ENCODE measurements at regions not wholly inside any gene's neighbourhood (a gene's known extent, or its start where the extent isn't known, plus 50 kb on each side); places are given as distances from the start of the nearest gene placed in this dataset.
"Not testable (repeated sequence)": the region's sequence is repeated elsewhere in the genome, so short reads cannot be mapped to it uniquely, and the experiment has no call there.

DNA sequence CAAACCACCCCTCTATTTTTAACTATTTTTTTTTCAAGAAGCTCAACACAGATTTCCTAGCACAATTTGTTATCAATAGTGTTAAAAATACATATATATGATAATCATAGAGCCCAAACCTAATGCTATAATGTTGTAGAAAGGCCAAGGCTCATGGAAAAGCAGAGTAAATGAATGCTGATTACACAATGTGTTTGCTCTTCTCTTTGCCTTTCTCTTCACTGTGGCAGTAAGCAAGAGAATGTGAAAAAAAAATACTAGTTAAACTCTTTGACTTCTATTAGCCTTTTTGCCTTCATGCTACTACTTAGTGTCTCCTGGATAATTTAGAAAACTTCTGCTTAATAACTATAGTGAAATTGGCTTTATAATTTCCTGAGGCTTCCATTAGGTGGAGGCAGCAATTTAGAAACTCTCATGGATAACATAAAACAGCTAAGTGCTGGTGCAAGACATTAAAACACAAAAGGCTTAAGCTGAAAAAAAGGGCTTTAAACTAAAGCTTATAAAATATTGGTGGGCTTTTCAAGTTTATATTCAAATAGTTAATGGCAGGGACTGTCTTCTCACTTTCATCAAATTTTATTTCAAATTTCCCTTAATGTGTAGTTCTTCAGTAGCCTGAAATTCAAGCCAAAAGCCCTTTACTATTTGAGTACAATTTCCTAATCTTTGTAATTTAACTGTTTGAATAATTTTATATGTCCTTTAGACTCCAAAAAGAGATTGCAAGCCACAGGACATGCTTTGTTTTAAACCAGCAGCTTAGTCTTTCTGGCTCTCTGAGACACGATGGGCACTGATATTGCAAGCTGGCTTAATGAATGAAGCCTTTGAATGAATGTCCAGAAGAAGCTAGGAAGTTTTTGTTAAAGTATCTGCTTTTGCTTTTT, 2031.8 kb upstream of the CDH6 start:
- 20% methylated on average over 1 of the region's 1 CpG for WGBS (ENCODE audit: insufficient coverage)
- Histone ChIP-seq H3K4me1 (ENCODE audit: control insufficient read depth, insufficient read depth, low read length) (no peaks in the 10 kb centered on the region), H3K9me3 (ENCODE audit: control insufficient read depth, insufficient read depth, low read length) (no peaks in the 10 kb centered on the region), H3K27me3 (ENCODE audit: control insufficient read depth, insufficient read depth, low read length) (no peaks in the 10 kb centered on the region), H3K36me3 (ENCODE audit: control insufficient read depth, insufficient read depth, low read length) (no peaks in the 10 kb centered on the region), H3K4me3 (ENCODE audit: low read depth, low read length) (no peak overlapping the region), H3K27ac (ENCODE audit: low read depth, low read length) (no peak overlapping the region)
- peak in 3 of 6 donors; percentile 17 to 84 (median 22) for DNase-seq (ENCODE audit: low read depth in 4 of 6, low spot score in 6 of 6)

- WGBS (ENCODE audit: insufficient coverage), result no CpG with 5 or more reads among the region's 1 CpG
- no peaks in the 10 kb centered on the region for H3K4me1 ChIP-seq (ENCODE audit: control insufficient read depth, insufficient read depth, low read length)
- H3K27ac ChIP-seq (ENCODE audit: low read depth, low read length), result no peak overlapping the region
- no peaks in the 10 kb centered on the region for H3K9me3 ChIP-seq (ENCODE audit: control insufficient read depth, insufficient read depth, low read length)
- no peak overlapping the region for H3K4me3 ChIP-seq (ENCODE audit: low read depth, low read length)
- H3K36me3 ChIP-seq (ENCODE audit: control insufficient read depth, insufficient read depth, low read length), result no peaks in the 10 kb centered on the region
- no peak for DNase-seq (ENCODE audit: low read depth in 4 of 6, low spot score in 6 of 6)
- H3K27me3 ChIP-seq (ENCODE audit: control insufficient read depth, insufficient read depth, low read length), result no peaks in the 10 kb centered on the region
Observed at GRCh38 chr5:29157975-29158374, 2035.5 kb upstream of the CDH6 start.

- Histone ChIP-seq H3K9me3 (ENCODE audit: control insufficient read depth, insufficient read depth, low read length) (no peaks in the 10 kb centered on the region), H3K4me1 (ENCODE audit: control insufficient read depth, insufficient read depth, low read length) (no peaks in the 10 kb centered on the region), H3K27me3 (ENCODE audit: control insufficient read depth, insufficient read depth, low read length) (no peaks in the 10 kb centered on the region), H3K27ac (ENCODE audit: low read depth, low read length) (no peak overlapping the region), H3K36me3 (ENCODE audit: control insufficient read depth, insufficient read depth, low read length) (no peaks in the 10 kb centered on the region), H3K4me3 (ENCODE audit: low read depth, low read length) (no peak overlapping the region)
- DNase-seq (ENCODE audit: low read depth in 4 of 6, low spot score in 6 of 6), result no peak
- WGBS (ENCODE audit: insufficient coverage), result no CpG with 5 or more reads among the region's 2 CpGs
Observed at GRCh38 chr5:29150840-29151239, 2042.6 kb upstream of the CDH6 start.

GRCh38 chr5:29148581-29148980, 2044.9 kb upstream of the CDH6 start:
- 42% methylated on average over 1 of the region's 2 CpGs for WGBS (ENCODE audit: insufficient coverage)

GRCh38 chr5:29148073-29148472, 2045.4 kb upstream of the CDH6 start:
- no peaks in the 10 kb centered on the region for H3K4me1 ChIP-seq (ENCODE audit: control insufficient read depth, insufficient read depth, low read length)
- no peaks in the 10 kb centered on the region for H3K9me3 ChIP-seq (ENCODE audit: control insufficient read depth, insufficient read depth, low read length)
- WGBS (ENCODE audit: insufficient coverage), result 100% methylated on average over 1 of the region's 3 CpGs
- no peak overlapping the region for H3K27ac ChIP-seq (ENCODE audit: low read depth, low read length)
- no peaks in the 10 kb centered on the region for H3K27me3 ChIP-seq (ENCODE audit: control insufficient read depth, insufficient read depth, low read length)
- H3K4me3 ChIP-seq (ENCODE audit: low read depth, low read length), result no peak overlapping the region
- DNase-seq (ENCODE audit: low read depth in 4 of 6, low spot score in 6 of 6), result no peak
- no peaks in the 10 kb centered on the region for H3K36me3 ChIP-seq (ENCODE audit: control insufficient read depth, insufficient read depth, low read length)

More at GRCh38 chr5:29148581-29148980, 2044.9 kb upstream of the CDH6 start:
- Histone ChIP-seq H3K27me3 (ENCODE audit: control insufficient read depth, insufficient read depth, low read length) (no peaks in the 10 kb centered on the region), H3K4me1 (ENCODE audit: control insufficient read depth, insufficient read depth, low read length) (no peaks in the 10 kb centered on the region), H3K27ac (ENCODE audit: low read depth, low read length) (no peak overlapping the region), H3K4me3 (ENCODE audit: low read depth, low read length) (no peak overlapping the region), H3K9me3 (ENCODE audit: control insufficient read depth, insufficient read depth, low read length) (no peaks in the 10 kb centered on the region), H3K36me3 (ENCODE audit: control insufficient read depth, insufficient read depth, low read length) (no peaks in the 10 kb centered on the region)
- DNase-seq (ENCODE audit: low read depth in 4 of 6, low spot score in 6 of 6), result no peak

- no peak overlapping the region for H3K27ac ChIP-seq (ENCODE audit: low read depth, low read length)
- DNase-seq (ENCODE audit: low read depth in 4 of 6, low spot score in 6 of 6), result no peak
- no peaks in the 10 kb centered on the region for H3K9me3 ChIP-seq (ENCODE audit: control insufficient read depth, insufficient read depth, low read length)
- no CpG with 5 or more reads among the region's 1 CpG for WGBS (ENCODE audit: insufficient coverage)
- H3K36me3 ChIP-seq (ENCODE audit: control insufficient read depth, insufficient read depth, low read length), result no peaks in the 10 kb centered on the region
- H3K27me3 ChIP-seq (ENCODE audit: control insufficient read depth, insufficient read depth, low read length), result no peaks in the 10 kb centered on the region
- no peaks in the 10 kb centered on the region for H3K4me1 ChIP-seq (ENCODE audit: control insufficient read depth, insufficient read depth, low read length)
- H3K4me3 ChIP-seq (ENCODE audit: low read depth, low read length), result no peak overlapping the region
Observed at GRCh38 chr5:29143266-29143665, 2050.2 kb upstream of the CDH6 start.

GRCh38 chr5:29134418-29134817, 2059.1 kb upstream of the CDH6 start:
- no peaks in the 10 kb centered on the region for H3K27me3 ChIP-seq (ENCODE audit: control insufficient read depth, insufficient read depth, low read length)
- no peak for DNase-seq (ENCODE audit: low read depth in 4 of 6, low spot score in 6 of 6)
- WGBS (ENCODE audit: insufficient coverage), result 90% methylated on average over 2 of the region's 2 CpGs
- no peak overlapping the region for H3K4me3 ChIP-seq (ENCODE audit: low read depth, low read length)
- H3K4me1 ChIP-seq (ENCODE audit: control insufficient read depth, insufficient read depth, low read length), result no peaks in the 10 kb centered on the region
- no peaks in the 10 kb centered on the region for H3K9me3 ChIP-seq (ENCODE audit: control insufficient read depth, insufficient read depth, low read length)
- no peaks in the 10 kb centered on the region for H3K36me3 ChIP-seq (ENCODE audit: control insufficient read depth, insufficient read depth, low read length)
- no peak overlapping the region for H3K27ac ChIP-seq (ENCODE audit: low read depth, low read length)

- Histone ChIP-seq H3K36me3 (ENCODE audit: control insufficient read depth, insufficient read depth, low read length) (no peaks in the 10 kb centered on the region), H3K27ac (ENCODE audit: low read depth, low read length) (no peak overlapping the region), H3K9me3 (ENCODE audit: control insufficient read depth, insufficient read depth, low read length) (peaks cover 1% of the 10 kb centered on the region), H3K4me3 (ENCODE audit: low read depth, low read length) (no peak overlapping the region), H3K27me3 (ENCODE audit: control insufficient read depth, insufficient read depth, low read length) (no peaks in the 10 kb centered on the region), H3K4me1 (ENCODE audit: control insufficient read depth, insufficient read depth, low read length) (no peaks in the 10 kb centered on the region)
- no peak for DNase-seq (ENCODE audit: low read depth in 4 of 6, low spot score in 6 of 6)
- whole genome bisulfite sequencing (ENCODE audit: insufficient coverage), result no CpG with 5 or more reads among the region's 2 CpGs
Observed at GRCh38 chr5:29131285-29131684, 2062.2 kb upstream of the CDH6 start.

- WGBS (ENCODE audit: insufficient coverage), result no CpG with 5 or more reads among the region's 2 CpGs
- Histone ChIP-seq H3K4me3 (ENCODE audit: low read depth, low read length) (no peak overlapping the region), H3K36me3 (ENCODE audit: control insufficient read depth, insufficient read depth, low read length) (no peaks in the 10 kb centered on the region), H3K9me3 (ENCODE audit: control insufficient read depth, insufficient read depth, low read length) (peaks cover 1% of the 10 kb centered on the region), H3K4me1 (ENCODE audit: control insufficient read depth, insufficient read depth, low read length) (no peaks in the 10 kb centered on the region), H3K27me3 (ENCODE audit: control insufficient read depth, insufficient read depth, low read length) (no peaks in the 10 kb centered on the region), H3K27ac (ENCODE audit: low read depth, low read length) (no peak overlapping the region)
- DNase-seq (ENCODE audit: low read depth in 4 of 6, low spot score in 6 of 6), result no peak
Observed at GRCh38 chr5:29130786-29131185, 2062.7 kb upstream of the CDH6 start.

- not testable (repeated sequence) for H3K4me3 ChIP-seq (ENCODE audit: low read depth, low read length); H3K4me1 ChIP-seq (ENCODE audit: control insufficient read depth, insufficient read depth, low read length); H3K9me3 ChIP-seq (ENCODE audit: control insufficient read depth, insufficient read depth, low read length); H3K27me3 ChIP-seq (ENCODE audit: control insufficient read depth, insufficient read depth, low read length); H3K27ac ChIP-seq (ENCODE audit: low read depth, low read length); H3K36me3 ChIP-seq (ENCODE audit: control insufficient read depth, insufficient read depth, low read length); DNase-seq (ENCODE audit: low read depth in 4 of 6, low spot score in 6 of 6)
- WGBS (ENCODE audit: insufficient coverage), result 97% methylated on average over 28 of the region's 32 CpGs
Observed at GRCh38 chr5:29127524-29128156, 2065.8 kb upstream of the CDH6 start.

Data from spinal cord (tissue), 9 donors.